Loucy (cell line): ENCODE measurements at regions not wholly inside any gene's neighbourhood (a gene's known extent, or its start where the extent isn't known, plus 50 kb on each side); places are given as distances from the start of the nearest gene placed in this dataset.

Experiments
- H2AFZ ChIP-seq: fragments of 200-600 bp; sonication (generic); 2 replicates; pipeline ENCODE4 v1.6.0; 2016; ENCODE audit warnings: antibody characterized with exemption, mild to moderate bottlenecking, low read length, moderate library complexity
- H3F3A ChIP-seq: fragments of 200-600 bp; 2 replicates; pipeline ENCODE4 v1.6.0; 2016; ENCODE audit warnings: antibody characterized with exemption, low read depth, mild to moderate bottlenecking
- H3K27me3 ChIP-seq: fragments of 200-600 bp; sonication (generic); 2 replicates; pipeline ENCODE4 v1.6.1; 2014; ENCODE audit warnings: low read length, mild to moderate bottlenecking; ENCODE audit not compliant: insufficient read depth, poor library complexity, severe bottlenecking
- H3K36me3 ChIP-seq: fragments of 200-600 bp; sonication (generic); 2 replicates; pipeline ENCODE4 v1.6.1; 2016; ENCODE audit warnings: low read length; ENCODE audit not compliant: insufficient read depth
- H3K4me1 ChIP-seq: fragments of 200-600 bp; sonication (generic); 2 replicates; pipeline ENCODE4 v1.5.1; 2014; ENCODE audit warnings: low read length, mild to moderate bottlenecking; ENCODE audit not compliant: insufficient read depth, poor library complexity, severe bottlenecking
- H3K4me2 ChIP-seq: fragments of 200-600 bp; sonication (generic); 2 replicates; pipeline ENCODE4 v1.6.0; 2014; ENCODE audit warnings: antibody characterized with exemption, low read length, low read depth, mild to moderate bottlenecking; ENCODE audit not compliant: poor library complexity, severe bottlenecking
- H3K4me3 ChIP-seq: fragments of 200-600 bp; sonication (generic); 2 replicates; pipeline ENCODE4 v1.5.1; 2014; ENCODE audit warnings: low read length, mild to moderate bottlenecking, mixed read lengths; ENCODE audit not compliant: poor library complexity, severe bottlenecking
- H3K79me2 ChIP-seq: fragments of 200-600 bp; sonication (generic); 2 replicates; pipeline ENCODE4 v1.6.1; 2014; ENCODE audit warnings: low read length; ENCODE audit not compliant: insufficient read depth
- H3K9ac ChIP-seq: fragments of 200-600 bp; sonication (generic); 2 replicates; pipeline ENCODE4 v1.6.0; 2014; ENCODE audit warnings: mild to moderate bottlenecking, low read depth, low read length, moderate library complexity; ENCODE audit not compliant: poor library complexity, severe bottlenecking
- H3K9me2 ChIP-seq: fragments of 200-600 bp; sonication (generic); replicated peaks from 2 replicates; pipeline ENCODE4 v1.6.1; 2016; ENCODE audit warnings: low read depth, low read length, mixed read lengths
- H3K9me3 ChIP-seq: fragments of 200-600 bp; sonication (generic); 2 replicates; pipeline ENCODE4 v1.6.1; 2014; ENCODE audit warnings: mild to moderate bottlenecking, antibody characterized with exemption, low read length, low read depth; ENCODE audit not compliant: insufficient read depth
- H4K20me1 ChIP-seq: fragments of 200-600 bp; sonication (generic); 2 replicates; pipeline ENCODE4 v1.6.0; 2014; ENCODE audit warnings: antibody characterized with exemption, low read length, mild to moderate bottlenecking; ENCODE audit not compliant: insufficient read depth, poor library complexity, severe bottlenecking
- EZH2phosphoT487 ChIP-seq: fragments of 200-600 bp; IDR thresholded peaks from 2 replicates; pipeline ENCODE4 v1.6.1; 2018; ENCODE audit warnings: antibody characterized with exemption, mild to moderate bottlenecking, moderate library complexity, borderline replicate concordance
- TF ChIP-seq, protein P1 (sequence below): fragments of 200-600 bp; sonication (generic); conservative IDR thresholded peaks from 2 replicates; pipeline ENCODE4 v1.5.1; 2014; ENCODE audit warnings: mild to moderate bottlenecking, antibody characterized with exemption, low read length

- no peaks in the 10 kb centered on the region for H4K20me1 ChIP-seq
- H3K36me3 ChIP-seq = no peaks in the 10 kb centered on the region
- no peak overlapping the region for H2AFZ ChIP-seq
- TF ChIP-seq, protein P1, sequence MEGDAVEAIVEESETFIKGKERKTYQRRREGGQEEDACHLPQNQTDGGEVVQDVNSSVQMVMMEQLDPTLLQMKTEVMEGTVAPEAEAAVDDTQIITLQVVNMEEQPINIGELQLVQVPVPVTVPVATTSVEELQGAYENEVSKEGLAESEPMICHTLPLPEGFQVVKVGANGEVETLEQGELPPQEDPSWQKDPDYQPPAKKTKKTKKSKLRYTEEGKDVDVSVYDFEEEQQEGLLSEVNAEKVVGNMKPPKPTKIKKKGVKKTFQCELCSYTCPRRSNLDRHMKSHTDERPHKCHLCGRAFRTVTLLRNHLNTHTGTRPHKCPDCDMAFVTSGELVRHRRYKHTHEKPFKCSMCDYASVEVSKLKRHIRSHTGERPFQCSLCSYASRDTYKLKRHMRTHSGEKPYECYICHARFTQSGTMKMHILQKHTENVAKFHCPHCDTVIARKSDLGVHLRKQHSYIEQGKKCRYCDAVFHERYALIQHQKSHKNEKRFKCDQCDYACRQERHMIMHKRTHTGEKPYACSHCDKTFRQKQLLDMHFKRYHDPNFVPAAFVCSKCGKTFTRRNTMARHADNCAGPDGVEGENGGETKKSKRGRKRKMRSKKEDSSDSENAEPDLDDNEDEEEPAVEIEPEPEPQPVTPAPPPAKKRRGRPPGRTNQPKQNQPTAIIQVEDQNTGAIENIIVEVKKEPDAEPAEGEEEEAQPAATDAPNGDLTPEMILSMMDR = no peak
- TF ChIP-seq EZH2phosphoT487 = no peak
- no peaks in the 10 kb centered on the region for H3K9me2 ChIP-seq
- H3F3A ChIP-seq = no peaks in the 10 kb centered on the region
- no peaks in the 10 kb centered on the region for H3K9me3 ChIP-seq
- H3K79me2 ChIP-seq = no peaks in the 10 kb centered on the region
- no peak overlapping the region for H3K4me2 ChIP-seq
- H3K9ac ChIP-seq = no peak overlapping the region
- no peaks in the 10 kb centered on the region for H3K27me3 ChIP-seq
- H3K4me1 ChIP-seq = no peaks in the 10 kb centered on the region
- no peak overlapping the region for H3K4me3 ChIP-seq
These were observed 346.2 kb upstream of the LYPLAL1 start for GRCh38 chr1:218827486-218827885.

DNA sequence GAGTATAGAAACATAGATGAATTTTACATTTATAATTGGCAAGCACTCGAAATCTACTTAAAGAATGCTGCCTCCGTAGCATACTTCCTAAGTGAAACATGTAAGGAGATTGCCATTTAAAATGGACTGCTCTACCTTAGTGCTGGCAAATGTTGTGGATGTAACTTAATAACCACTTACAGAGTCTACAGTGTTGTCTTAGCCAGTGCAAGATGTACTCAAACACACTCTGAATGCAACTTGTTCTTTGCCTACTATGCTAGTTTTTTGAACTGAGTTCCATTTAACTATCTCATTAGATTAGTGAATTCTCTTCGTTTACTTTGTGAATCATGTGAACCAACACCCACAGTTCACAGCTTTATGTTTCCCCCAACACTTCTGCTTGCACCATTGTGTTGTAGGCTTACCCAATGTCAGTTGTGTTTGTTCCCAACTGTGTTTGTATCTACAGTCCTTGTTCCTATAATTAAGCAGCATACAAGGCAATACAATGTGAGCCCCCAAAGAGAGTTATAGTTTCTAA lies 345.5 kb upstream of the LYPLAL1 start:
- no peak overlapping the region for H3K4me2 ChIP-seq
- no peaks in the 10 kb centered on the region for H3F3A ChIP-seq
- no peaks in the 10 kb centered on the region for H4K20me1 ChIP-seq
- H3K9me3 ChIP-seq = no peaks in the 10 kb centered on the region
- no peaks in the 10 kb centered on the region for H3K9me2 ChIP-seq
- no peaks in the 10 kb centered on the region for H3K79me2 ChIP-seq
- no peaks in the 10 kb centered on the region for H3K36me3 ChIP-seq
- TF ChIP-seq, protein P1 = no peak
- TF ChIP-seq EZH2phosphoT487 = no peak
- no peak overlapping the region for H3K4me3 ChIP-seq
- H3K9ac ChIP-seq = no peak overlapping the region
- no peaks in the 10 kb centered on the region for H3K4me1 ChIP-seq
- no peaks in the 10 kb centered on the region for H3K27me3 ChIP-seq
- H2AFZ ChIP-seq = no peak overlapping the region

GRCh38 chr1:218829097-218829496 lies 344.6 kb upstream of the LYPLAL1 start:
- Histone ChIP-seq H3K4me1 (no peaks in the 10 kb centered on the region), H4K20me1 (no peaks in the 10 kb centered on the region), H3K79me2 (no peaks in the 10 kb centered on the region), H3K36me3 (no peaks in the 10 kb centered on the region), H3K4me3 (no peak overlapping the region), H3K9me3 (no peaks in the 10 kb centered on the region), H3K9ac (no peak overlapping the region), H3K27me3 (no peaks in the 10 kb centered on the region), H2AFZ (no peak overlapping the region), H3F3A (no peaks in the 10 kb centered on the region), H3K4me2 (no peak overlapping the region), H3K9me2 (no peaks in the 10 kb centered on the region)
- TF ChIP-seq, protein P1 = no peak
